Chondrocyte (in vitro differentiated cells): ENCODE measurements at regions not wholly inside any gene's neighbourhood (a gene's known extent, or its start where the extent isn't known, plus 50 kb on each side); places are given as distances from the start of the nearest gene placed in this dataset.

Experiments used
- DNase-seq: peaks from one replicate; pipeline ENCODE4 v3.0.0; 2021; ENCODE audit warnings: mixed read lengths, low spot score
- H3K27ac Mint-ChIP-seq: one replicate; pipeline ENCODE4 v1.8.0; 2021; ENCODE audit warnings: mild to moderate bottlenecking, moderate library complexity, mixed read lengths; ENCODE audit not compliant: unreplicated experiment
- H3K27me3 Mint-ChIP-seq: 2 replicates; pipeline ENCODE4 v1.8.0; 2021; ENCODE audit warnings: low read depth, mixed read lengths
- H3K36me3 Mint-ChIP-seq: 2 replicates; pipeline ENCODE4 v1.8.0; 2021; ENCODE audit warnings: low read depth, mixed read lengths
- H3K4me1 Mint-ChIP-seq: 2 replicates; pipeline ENCODE4 v1.8.0; 2021; ENCODE audit warnings: low read depth, mild to moderate bottlenecking, mixed read lengths
- H3K4me3 Mint-ChIP-seq: one replicate; pipeline ENCODE4 v1.8.0; 2021; ENCODE audit warnings: mild to moderate bottlenecking, moderate library complexity, mixed read lengths; ENCODE audit not compliant: unreplicated experiment
- H3K9me3 Mint-ChIP-seq: 2 replicates; pipeline ENCODE4 v1.8.0; 2021; ENCODE audit warnings: low read depth, mixed read lengths
- CTCF ChIP-seq: fragments of 200-600 bp; sonication (generic); IDR thresholded peaks from 2 replicates; pipeline ENCODE4 v1.5.0; 2021; ENCODE audit warnings: antibody characterized with exemption, mild to moderate bottlenecking, moderate library complexity

- Mint-ChIP-seq H3K27me3 (no peaks in the 10 kb centered on the region), H3K9me3 (no peaks in the 10 kb centered on the region), H3K27ac (no peak overlapping the region), H3K4me3 (no peak overlapping the region), H3K36me3 (no peaks in the 10 kb centered on the region), H3K4me1 (peaks cover 21% of the 10 kb centered on the region)
- TF ChIP-seq CTCF: no peak
- no peak for DNase-seq
Measured at GRCh38 chr5:68445257-68446069, 229.9 kb downstream of the PIK3R1 start.

- H3K27me3 Mint-ChIP-seq: no peaks in the 10 kb centered on the region
- H3K4me3 Mint-ChIP-seq: no peak overlapping the region
- no peaks in the 10 kb centered on the region for H3K9me3 Mint-ChIP-seq
- TF ChIP-seq CTCF: no peak
- no peaks in the 10 kb centered on the region for H3K36me3 Mint-ChIP-seq
- H3K4me1 Mint-ChIP-seq: peaks cover 19% of the 10 kb centered on the region
- no peak for DNase-seq
- no peak overlapping the region for H3K27ac Mint-ChIP-seq
Measured at GRCh38 chr5:68446070-68446357, 230.5 kb downstream of the PIK3R1 start.

GRCh38 chr5:68446487-68446894, 230.9 kb downstream of the PIK3R1 start:
- no peaks in the 10 kb centered on the region for H3K36me3 Mint-ChIP-seq
- H3K27ac Mint-ChIP-seq: no peak overlapping the region
- H3K9me3 Mint-ChIP-seq: no peaks in the 10 kb centered on the region
- no peak for DNase-seq
- no peak for TF ChIP-seq CTCF
- H3K4me1 Mint-ChIP-seq: peaks cover 19% of the 10 kb centered on the region
- H3K4me3 Mint-ChIP-seq: no peak overlapping the region
- H3K27me3 Mint-ChIP-seq: no peaks in the 10 kb centered on the region

GRCh38 chr5:68447136-68447929, 231.8 kb downstream of the PIK3R1 start:
- Mint-ChIP-seq H3K36me3 (no peaks in the 10 kb centered on the region), H3K4me3 (no peak overlapping the region), H3K9me3 (no peaks in the 10 kb centered on the region), H3K27ac (no peak overlapping the region), H3K27me3 (no peaks in the 10 kb centered on the region), H3K4me1 (peaks cover 19% of the 10 kb centered on the region)
- TF ChIP-seq CTCF: no peak
- no peak for DNase-seq

GRCh38 chr5:68449380-68449779, 233.8 kb downstream of the PIK3R1 start:
- no peak for DNase-seq
- no peak for TF ChIP-seq CTCF
- no peaks in the 10 kb centered on the region for H3K36me3 Mint-ChIP-seq
- H3K4me1 Mint-ChIP-seq: peaks cover 14% of the 10 kb centered on the region
- H3K4me3 Mint-ChIP-seq: no peak overlapping the region
- no peak overlapping the region for H3K27ac Mint-ChIP-seq
- no peaks in the 10 kb centered on the region for H3K27me3 Mint-ChIP-seq
- H3K9me3 Mint-ChIP-seq: peaks cover 9% of the 10 kb centered on the region
